ENCODE measurements at regions not wholly inside any gene's neighbourhood (a gene's known extent, or its start where the extent isn't known, plus 50 kb on each side); places are given as distances from the start of the nearest gene placed in this dataset.

- Histone ChIP-seq H3K9ac (no peak overlapping the region), H3F3A (replicated peaks; ENCODE audit: insufficient read depth) (no peaks in the 10 kb centered on the region), H3K4me1 (ENCODE audit: control insufficient read depth in 1 of 2, insufficient read depth in 2 of 2, low read depth in 1 of 2, low read length in 1 of 2) (no peaks in the 10 kb centered on the region), H3K9me2 (no peaks in the 10 kb centered on the region), H3K27ac (ENCODE audit: low read depth in 2 of 2, low read length in 1 of 2) (no peak overlapping the region), H3K79me2 (ENCODE audit: insufficient read depth) (no peaks in the 10 kb centered on the region), H3K4me2 (no peak overlapping the region), H3K36me3 (replicated peaks in 1 of 2; ENCODE audit: control insufficient read depth in 1 of 2, insufficient read depth in 2 of 2, low read length in 1 of 2) (no peaks in the 10 kb centered on the region), H4K20me1 (ENCODE audit: insufficient read depth) (no peaks in the 10 kb centered on the region), H3K9me3 (no peaks in the 10 kb centered on the region), H3K4me3 (ENCODE audit: low read depth in 2 of 2, low read length in 1 of 2) (no peak overlapping the region), H2AFZ (ENCODE audit: low read depth) (no peak overlapping the region), H3K27me3 (ENCODE audit: insufficient read depth) (no peaks in the 10 kb centered on the region)
- WGBS (ENCODE audit: low lambda C conversion rate), result 19% methylated on average over 5 of the region's 5 CpGs
- POLR2A ChIA-PET, result no interaction called here
- TF ChIP-seq CHD2 (IDR thresholded peaks at IDR 0.05; ENCODE audit: low read length, partially characterized antibody) (no peak), RCOR1 (IDR thresholded peaks at IDR 0.05; ENCODE audit: low read length) (no peak), FOXM1 (IDR thresholded peaks at IDR 0.05; ENCODE audit: low read depth) (no peak), EP300 (IDR thresholded peaks at IDR 0.05; ENCODE audit: borderline replicate concordance in 1 of 2, low read depth in 1 of 2, low read length in 1 of 2) (no peak), GABPA (IDR thresholded peaks at IDR 0.05; ENCODE audit: low read depth) (no peak), ELF1 (IDR thresholded peaks at IDR 0.05) (no peak), EZH2phosphoT487 (IDR thresholded peaks at IDR 0.05; ENCODE audit: borderline replicate concordance, low read depth) (no peak), SMC3 (IDR thresholded peaks at IDR 0.05; ENCODE audit: low read depth, low read length) (no peak), ZBTB33 (IDR thresholded peaks at IDR 0.05; ENCODE audit: borderline replicate concordance, low read depth) (no peak), MAX (IDR thresholded peaks at IDR 0.05; ENCODE audit: low read depth) (no peak), TAF1 (IDR thresholded peaks at IDR 0.05; ENCODE audit: borderline replicate concordance, low read depth, low read length) (no peak), FOXJ3 (CRISPR knock-in tag; IDR thresholded peaks at IDR 0.05) (no peak), GATA2 (CRISPR knock-in tag; IDR thresholded peaks at IDR 0.05) (no peak)
- TF ChIP-seq, protein P1, sequence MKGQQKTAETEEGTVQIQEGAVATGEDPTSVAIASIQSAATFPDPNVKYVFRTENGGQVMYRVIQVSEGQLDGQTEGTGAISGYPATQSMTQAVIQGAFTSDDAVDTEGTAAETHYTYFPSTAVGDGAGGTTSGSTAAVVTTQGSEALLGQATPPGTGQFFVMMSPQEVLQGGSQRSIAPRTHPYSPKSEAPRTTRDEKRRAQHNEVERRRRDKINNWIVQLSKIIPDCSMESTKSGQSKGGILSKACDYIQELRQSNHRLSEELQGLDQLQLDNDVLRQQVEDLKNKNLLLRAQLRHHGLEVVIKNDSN (IDR thresholded peaks at IDR 0.05; ENCODE audit: borderline replicate concordance, low read depth), result no peak
- TF ChIP-seq, protein P2, sequence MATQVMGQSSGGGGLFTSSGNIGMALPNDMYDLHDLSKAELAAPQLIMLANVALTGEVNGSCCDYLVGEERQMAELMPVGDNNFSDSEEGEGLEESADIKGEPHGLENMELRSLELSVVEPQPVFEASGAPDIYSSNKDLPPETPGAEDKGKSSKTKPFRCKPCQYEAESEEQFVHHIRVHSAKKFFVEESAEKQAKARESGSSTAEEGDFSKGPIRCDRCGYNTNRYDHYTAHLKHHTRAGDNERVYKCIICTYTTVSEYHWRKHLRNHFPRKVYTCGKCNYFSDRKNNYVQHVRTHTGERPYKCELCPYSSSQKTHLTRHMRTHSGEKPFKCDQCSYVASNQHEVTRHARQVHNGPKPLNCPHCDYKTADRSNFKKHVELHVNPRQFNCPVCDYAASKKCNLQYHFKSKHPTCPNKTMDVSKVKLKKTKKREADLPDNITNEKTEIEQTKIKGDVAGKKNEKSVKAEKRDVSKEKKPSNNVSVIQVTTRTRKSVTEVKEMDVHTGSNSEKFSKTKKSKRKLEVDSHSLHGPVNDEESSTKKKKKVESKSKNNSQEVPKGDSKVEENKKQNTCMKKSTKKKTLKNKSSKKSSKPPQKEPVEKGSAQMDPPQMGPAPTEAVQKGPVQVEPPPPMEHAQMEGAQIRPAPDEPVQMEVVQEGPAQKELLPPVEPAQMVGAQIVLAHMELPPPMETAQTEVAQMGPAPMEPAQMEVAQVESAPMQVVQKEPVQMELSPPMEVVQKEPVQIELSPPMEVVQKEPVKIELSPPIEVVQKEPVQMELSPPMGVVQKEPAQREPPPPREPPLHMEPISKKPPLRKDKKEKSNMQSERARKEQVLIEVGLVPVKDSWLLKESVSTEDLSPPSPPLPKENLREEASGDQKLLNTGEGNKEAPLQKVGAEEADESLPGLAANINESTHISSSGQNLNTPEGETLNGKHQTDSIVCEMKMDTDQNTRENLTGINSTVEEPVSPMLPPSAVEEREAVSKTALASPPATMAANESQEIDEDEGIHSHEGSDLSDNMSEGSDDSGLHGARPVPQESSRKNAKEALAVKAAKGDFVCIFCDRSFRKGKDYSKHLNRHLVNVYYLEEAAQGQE (IDR thresholded peaks at IDR 0.05; ENCODE audit: low read depth, low read length), result no peak
- TF ChIP-seq, protein P3, sequence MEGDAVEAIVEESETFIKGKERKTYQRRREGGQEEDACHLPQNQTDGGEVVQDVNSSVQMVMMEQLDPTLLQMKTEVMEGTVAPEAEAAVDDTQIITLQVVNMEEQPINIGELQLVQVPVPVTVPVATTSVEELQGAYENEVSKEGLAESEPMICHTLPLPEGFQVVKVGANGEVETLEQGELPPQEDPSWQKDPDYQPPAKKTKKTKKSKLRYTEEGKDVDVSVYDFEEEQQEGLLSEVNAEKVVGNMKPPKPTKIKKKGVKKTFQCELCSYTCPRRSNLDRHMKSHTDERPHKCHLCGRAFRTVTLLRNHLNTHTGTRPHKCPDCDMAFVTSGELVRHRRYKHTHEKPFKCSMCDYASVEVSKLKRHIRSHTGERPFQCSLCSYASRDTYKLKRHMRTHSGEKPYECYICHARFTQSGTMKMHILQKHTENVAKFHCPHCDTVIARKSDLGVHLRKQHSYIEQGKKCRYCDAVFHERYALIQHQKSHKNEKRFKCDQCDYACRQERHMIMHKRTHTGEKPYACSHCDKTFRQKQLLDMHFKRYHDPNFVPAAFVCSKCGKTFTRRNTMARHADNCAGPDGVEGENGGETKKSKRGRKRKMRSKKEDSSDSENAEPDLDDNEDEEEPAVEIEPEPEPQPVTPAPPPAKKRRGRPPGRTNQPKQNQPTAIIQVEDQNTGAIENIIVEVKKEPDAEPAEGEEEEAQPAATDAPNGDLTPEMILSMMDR (IDR thresholded peaks at IDR 0.05), result no peak
- CTCF ChIA-PET, result interaction anchor here (0.6 to 7.8 kb wide), 3 partner anchors 12 to 858 kb away, joined by 3 to 66 read pairs (median 4); no protein-coding TSS in a partner anchor
- no peak for DNase-seq
Observed at GRCh38 chr2:16494836-16495508, 170.7 kb downstream of the CYRIA start.
